ENCODE measurements at regions not wholly inside any gene's neighbourhood (a gene's known extent, or its start where the extent isn't known, plus 50 kb on each side); places are given as distances from the start of the nearest gene placed in this dataset.
"Not testable (repeated sequence)": the region's sequence is repeated elsewhere in the genome, so short reads cannot be mapped to it uniquely, and the experiment has no call there.

DNA sequence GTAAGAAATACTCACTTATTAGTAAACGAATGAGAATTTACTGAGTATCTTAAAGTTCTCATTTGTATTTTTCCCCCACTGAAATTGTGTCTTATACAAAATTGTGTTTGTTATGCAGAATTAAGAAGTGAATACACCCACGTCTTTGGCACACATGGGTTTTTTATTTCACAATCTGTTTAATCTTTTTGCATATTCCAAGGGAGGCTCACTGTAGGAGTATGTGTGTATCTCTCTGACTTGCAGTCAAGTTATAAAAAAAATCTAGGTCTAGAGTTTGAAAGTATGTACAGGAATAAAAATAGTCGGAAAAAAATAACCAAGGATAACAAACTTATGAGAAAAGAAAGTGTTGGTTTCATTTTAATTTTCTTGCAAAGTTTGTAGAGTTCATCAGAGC, 255.2 kb downstream of the PDCD6IP start:
- TF ChIP-seq, protein P1, sequence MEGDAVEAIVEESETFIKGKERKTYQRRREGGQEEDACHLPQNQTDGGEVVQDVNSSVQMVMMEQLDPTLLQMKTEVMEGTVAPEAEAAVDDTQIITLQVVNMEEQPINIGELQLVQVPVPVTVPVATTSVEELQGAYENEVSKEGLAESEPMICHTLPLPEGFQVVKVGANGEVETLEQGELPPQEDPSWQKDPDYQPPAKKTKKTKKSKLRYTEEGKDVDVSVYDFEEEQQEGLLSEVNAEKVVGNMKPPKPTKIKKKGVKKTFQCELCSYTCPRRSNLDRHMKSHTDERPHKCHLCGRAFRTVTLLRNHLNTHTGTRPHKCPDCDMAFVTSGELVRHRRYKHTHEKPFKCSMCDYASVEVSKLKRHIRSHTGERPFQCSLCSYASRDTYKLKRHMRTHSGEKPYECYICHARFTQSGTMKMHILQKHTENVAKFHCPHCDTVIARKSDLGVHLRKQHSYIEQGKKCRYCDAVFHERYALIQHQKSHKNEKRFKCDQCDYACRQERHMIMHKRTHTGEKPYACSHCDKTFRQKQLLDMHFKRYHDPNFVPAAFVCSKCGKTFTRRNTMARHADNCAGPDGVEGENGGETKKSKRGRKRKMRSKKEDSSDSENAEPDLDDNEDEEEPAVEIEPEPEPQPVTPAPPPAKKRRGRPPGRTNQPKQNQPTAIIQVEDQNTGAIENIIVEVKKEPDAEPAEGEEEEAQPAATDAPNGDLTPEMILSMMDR (IDR thresholded peaks at IDR 0.05) = no peak
- 67 to 73% (median 69%) methylated on average over 3 of the region's 3 CpGs for WGBS, 3 donors

DNA sequence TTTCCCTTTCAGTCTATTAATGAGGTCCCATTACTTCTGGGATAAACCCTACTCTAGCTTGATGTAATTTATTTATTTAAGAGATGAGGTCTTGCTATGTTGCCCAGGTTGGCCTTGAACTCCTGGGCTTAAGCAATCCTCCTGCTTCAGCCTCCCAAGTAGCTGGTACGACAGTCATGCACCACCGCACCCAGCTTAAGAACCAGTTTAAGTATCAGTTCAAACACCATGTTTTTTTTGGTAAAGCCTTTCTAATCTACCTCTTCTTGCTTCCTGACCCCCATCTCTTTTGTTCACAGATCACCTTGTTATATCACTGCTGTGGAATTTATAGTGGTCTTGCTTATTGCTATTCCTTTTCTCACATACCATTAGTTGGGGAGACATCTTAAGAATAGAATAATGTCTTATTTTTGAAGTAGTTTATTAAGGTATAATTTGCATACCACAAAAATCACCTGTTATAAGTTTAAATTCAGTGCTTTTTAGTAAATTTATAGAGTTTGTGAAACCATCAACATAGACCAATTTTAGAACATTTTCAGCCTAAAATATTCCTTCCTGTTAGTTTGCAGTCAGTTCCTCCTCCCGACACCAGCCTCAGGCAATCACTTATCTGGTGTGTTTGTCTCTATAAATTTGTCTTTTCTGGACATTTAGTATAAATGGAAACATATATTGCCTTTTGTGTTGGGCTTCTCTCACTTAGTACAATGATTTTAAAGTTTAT, 257.9 kb downstream of the PDCD6IP start:
- H3K36me3 ChIP-seq (ENCODE audit: insufficient read depth in 1 of 2, low read depth in 1 of 2) = no peaks in the 10 kb centered on the region
- intact Hi-C loops (cut with DNase I) = no loop called here
- H3K4me1 ChIP-seq = no peaks in the 10 kb centered on the region
- no peak overlapping the region for H3K27ac ChIP-seq
- WGBS, 3 donors = 81 to 89% (median 86%) methylated on average over 3 of the region's 3 CpGs
- TF ChIP-seq, protein P1 (IDR thresholded peaks at IDR 0.05) = no peak
- H3K9me3 ChIP-seq = no peaks in the 10 kb centered on the region
- DNase-seq = no peak
- no peak overlapping the region for H3K4me3 ChIP-seq
- no peaks in the 10 kb centered on the region for H3K27me3 ChIP-seq (ENCODE audit: insufficient read depth in 3 of 3, low read length in 2 of 3)
- ATAC-seq = no peak

More for the DNA sequence above, 255.2 kb downstream of the PDCD6IP start:
- no peak for ATAC-seq
- H3K27me3 ChIP-seq (ENCODE audit: insufficient read depth in 3 of 3, low read length in 2 of 3) = no peaks in the 10 kb centered on the region
- H3K36me3 ChIP-seq (ENCODE audit: insufficient read depth in 1 of 2, low read depth in 1 of 2) = no peaks in the 10 kb centered on the region
- no peaks in the 10 kb centered on the region for H3K9me3 ChIP-seq
- H3K4me1 ChIP-seq = no peaks in the 10 kb centered on the region
- no peak overlapping the region for H3K27ac ChIP-seq
- DNase-seq = no peak
- intact Hi-C loops (cut with DNase I) = no loop called here
- H3K4me3 ChIP-seq = no peak overlapping the region

DNA sequence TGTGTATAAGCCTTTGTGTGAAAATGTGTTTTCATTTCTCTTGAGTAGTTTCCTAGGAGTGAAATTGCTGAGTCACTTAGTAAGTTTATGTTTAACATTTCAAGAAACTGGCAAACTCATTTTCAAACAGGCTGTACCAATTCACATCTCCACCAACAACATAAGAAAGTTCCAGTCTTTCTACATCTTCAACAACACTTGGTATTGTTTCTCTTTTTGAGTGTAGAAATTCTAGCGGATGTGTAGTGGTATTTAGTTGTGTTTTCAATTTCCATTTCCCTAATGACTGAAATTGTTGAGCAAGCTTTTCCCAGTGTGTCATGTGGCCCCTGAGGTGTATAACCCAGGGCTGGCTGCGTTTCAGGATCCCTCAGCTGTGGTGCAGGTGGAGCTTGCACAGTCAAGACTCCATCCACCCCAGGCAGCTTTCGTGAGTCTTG, 258.5 kb downstream of the PDCD6IP start:
- no peaks in the 10 kb centered on the region for H3K9me3 ChIP-seq
- H3K27me3 ChIP-seq (ENCODE audit: insufficient read depth in 3 of 3, low read length in 2 of 3) = no peaks in the 10 kb centered on the region
- no peak overlapping the region for H3K4me3 ChIP-seq
- intact Hi-C loops (cut with DNase I) = no loop called here
- ATAC-seq (no peak), DNase-seq (no peak)
- no peaks in the 10 kb centered on the region for H3K4me1 ChIP-seq
- H3K36me3 ChIP-seq (ENCODE audit: insufficient read depth in 1 of 2, low read depth in 1 of 2) = no peaks in the 10 kb centered on the region
- H3K27ac ChIP-seq = no peak overlapping the region
- TF ChIP-seq, protein P1 (IDR thresholded peaks at IDR 0.05) = no peak
- 67 to 78% (median 71%) methylated on average over 3 of the region's 3 CpGs for WGBS, 3 donors

DNA sequence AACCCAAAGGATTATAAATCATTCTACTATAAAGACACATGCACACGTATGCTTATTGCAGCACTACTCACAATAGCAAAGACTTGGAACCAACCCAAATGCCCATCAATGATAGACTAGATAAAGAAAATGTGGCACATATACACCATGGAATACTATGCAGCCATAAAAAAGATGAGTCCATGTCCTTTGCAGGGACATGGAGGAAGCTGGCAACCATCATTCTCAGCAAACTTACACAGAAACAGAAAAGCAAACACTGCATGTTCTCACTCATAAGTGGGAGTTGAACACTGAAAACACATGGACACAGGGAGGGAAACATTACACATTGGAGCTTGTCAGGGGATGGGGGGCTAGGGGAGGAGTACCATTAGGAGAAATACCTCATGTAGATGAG, 262.6 kb downstream of the PDCD6IP start:
- H3K36me3 ChIP-seq (ENCODE audit: insufficient read depth in 1 of 2, low read depth in 1 of 2); H3K27ac ChIP-seq; ATAC-seq; H3K27me3 ChIP-seq (ENCODE audit: insufficient read depth in 3 of 3, low read length in 2 of 3); intact Hi-C loops (cut with DNase I); DNase-seq; H3K4me1 ChIP-seq; H3K4me3 ChIP-seq; H3K9me3 ChIP-seq: not testable (repeated sequence)
- WGBS, 3 donors = 91 to 95% (median 94%) methylated on average over 1 of the region's 1 CpG

DNA sequence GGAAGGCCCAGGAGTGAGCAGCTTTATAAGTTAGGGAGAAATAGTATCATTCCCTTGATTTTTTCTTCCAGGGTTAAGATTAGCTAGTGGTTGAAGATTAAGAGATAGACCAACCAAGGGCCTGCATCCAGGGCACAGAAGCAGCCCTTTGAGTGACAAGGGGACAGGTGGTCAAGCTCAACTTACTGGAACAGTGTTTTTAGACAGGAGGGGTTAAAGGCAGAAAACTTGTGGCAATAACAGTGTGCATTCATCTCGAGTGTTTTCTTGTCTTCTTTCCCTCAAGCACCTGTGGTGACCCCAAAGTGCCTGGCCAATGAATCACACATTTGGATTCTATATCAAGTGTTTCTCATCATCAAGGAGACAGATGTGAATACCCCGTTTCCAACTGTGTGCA, 267.5 kb downstream of the PDCD6IP start:
- H3K9me3 ChIP-seq = no peaks in the 10 kb centered on the region
- TF ChIP-seq, protein P1 (IDR thresholded peaks at IDR 0.05) = no peak
- no peak for ATAC-seq
- WGBS, 3 donors = 26 to 44% (median 29%) methylated on average over 2 of the region's 2 CpGs
- no peaks in the 10 kb centered on the region for H3K4me1 ChIP-seq
- H3K4me3 ChIP-seq = no peak overlapping the region
- no peak overlapping the region for H3K27ac ChIP-seq
- intact Hi-C loops (cut with DNase I) = no loop called here
- H3K36me3 ChIP-seq (ENCODE audit: insufficient read depth in 1 of 2, low read depth in 1 of 2) = no peaks in the 10 kb centered on the region
- no peaks in the 10 kb centered on the region for H3K27me3 ChIP-seq (ENCODE audit: insufficient read depth in 3 of 3, low read length in 2 of 3)
- DNase-seq = no peak
